ENCODE measurements at regions not wholly inside any gene's neighbourhood (a gene's known extent, or its start where the extent isn't known, plus 50 kb on each side); places are given as distances from the start of the nearest gene placed in this dataset.

DNA sequence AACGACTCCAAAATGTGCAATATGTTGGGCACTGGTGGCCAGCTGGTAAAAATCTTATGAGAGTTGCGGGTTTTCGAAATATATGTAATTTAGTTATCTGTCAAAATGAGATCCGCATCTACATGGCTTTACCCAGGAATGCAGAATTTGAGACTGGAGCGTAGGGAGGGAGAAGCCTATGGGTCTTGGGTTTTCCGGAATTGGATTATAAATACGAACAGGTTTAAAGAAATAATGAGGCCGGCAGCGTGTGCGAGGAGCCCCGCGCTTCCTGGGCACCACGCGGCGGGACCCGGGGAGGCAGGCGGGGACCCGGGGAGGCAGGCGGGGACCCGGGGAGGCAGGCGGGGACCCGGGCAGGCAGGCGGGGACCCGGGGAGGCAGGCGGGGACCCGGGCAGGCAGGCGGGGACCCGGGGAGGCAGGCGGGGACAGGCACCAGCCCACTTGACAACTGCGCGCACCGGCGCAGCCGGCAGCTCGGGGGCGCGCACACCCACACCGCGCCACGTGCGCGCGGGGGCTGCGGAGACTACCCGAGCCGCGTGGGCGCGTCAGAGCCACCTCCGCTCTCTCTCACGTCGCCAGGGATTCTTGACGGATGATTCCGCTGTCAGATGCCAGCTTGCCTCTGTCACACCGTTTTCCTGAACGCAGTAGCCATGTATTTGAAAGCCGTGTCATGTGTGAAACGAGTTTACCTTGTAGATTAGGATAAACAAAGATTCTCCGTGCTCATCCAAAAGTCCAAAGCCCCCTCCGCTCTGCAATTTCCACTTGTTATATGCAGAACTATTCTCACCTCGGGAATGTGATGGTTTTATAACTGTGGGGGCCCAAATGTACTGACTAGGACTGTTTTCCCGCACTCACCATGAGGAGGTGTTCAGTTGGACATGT is 54.3 kb upstream of the HNRNPU start (continued):
- no peak for TF ChIP-seq CHD1 (IDR thresholded peaks at IDR 0.05; ENCODE audit: low read depth, low read length)
- TF ChIP-seq, protein P1, sequence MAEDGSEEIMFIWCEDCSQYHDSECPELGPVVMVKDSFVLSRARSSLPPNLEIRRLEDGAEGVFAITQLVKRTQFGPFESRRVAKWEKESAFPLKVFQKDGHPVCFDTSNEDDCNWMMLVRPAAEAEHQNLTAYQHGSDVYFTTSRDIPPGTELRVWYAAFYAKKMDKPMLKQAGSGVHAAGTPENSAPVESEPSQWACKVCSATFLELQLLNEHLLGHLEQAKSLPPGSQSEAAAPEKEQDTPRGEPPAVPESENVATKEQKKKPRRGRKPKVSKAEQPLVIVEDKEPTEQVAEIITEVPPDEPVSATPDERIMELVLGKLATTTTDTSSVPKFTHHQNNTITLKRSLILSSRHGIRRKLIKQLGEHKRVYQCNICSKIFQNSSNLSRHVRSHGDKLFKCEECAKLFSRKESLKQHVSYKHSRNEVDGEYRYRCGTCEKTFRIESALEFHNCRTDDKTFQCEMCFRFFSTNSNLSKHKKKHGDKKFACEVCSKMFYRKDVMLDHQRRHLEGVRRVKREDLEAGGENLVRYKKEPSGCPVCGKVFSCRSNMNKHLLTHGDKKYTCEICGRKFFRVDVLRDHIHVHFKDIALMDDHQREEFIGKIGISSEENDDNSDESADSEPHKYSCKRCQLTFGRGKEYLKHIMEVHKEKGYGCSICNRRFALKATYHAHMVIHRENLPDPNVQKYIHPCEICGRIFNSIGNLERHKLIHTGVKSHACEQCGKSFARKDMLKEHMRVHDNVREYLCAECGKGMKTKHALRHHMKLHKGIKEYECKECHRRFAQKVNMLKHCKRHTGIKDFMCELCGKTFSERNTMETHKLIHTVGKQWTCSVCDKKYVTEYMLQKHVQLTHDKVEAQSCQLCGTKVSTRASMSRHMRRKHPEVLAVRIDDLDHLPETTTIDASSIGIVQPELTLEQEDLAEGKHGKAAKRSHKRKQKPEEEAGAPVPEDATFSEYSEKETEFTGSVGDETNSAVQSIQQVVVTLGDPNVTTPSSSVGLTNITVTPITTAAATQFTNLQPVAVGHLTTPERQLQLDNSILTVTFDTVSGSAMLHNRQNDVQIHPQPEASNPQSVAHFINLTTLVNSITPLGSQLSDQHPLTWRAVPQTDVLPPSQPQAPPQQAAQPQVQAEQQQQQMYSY (CRISPR knock-in tag; IDR thresholded peaks at IDR 0.05) = no peak
- no peak for TF ChIP-seq TCF7 (IDR thresholded peaks at IDR 0.05; ENCODE audit: borderline replicate concordance)
- TF ChIP-seq, protein P2, sequence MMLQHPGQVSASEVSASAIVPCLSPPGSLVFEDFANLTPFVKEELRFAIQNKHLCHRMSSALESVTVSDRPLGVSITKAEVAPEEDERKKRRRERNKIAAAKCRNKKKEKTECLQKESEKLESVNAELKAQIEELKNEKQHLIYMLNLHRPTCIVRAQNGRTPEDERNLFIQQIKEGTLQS (IDR thresholded peaks at IDR 0.05; ENCODE audit: borderline replicate concordance, extremely low read depth, low read depth, low read length) = no peak
- TF ChIP-seq GATAD2B (conservative IDR thresholded peaks at IDR 0.05; ENCODE audit: low read depth) = peak; percentile 70; the same call in 1 of the 2 replicates
- 0 out of 2 replicates have a peak, but pooled peaks have one; percentile 44 for TF ChIP-seq TCF12 (IDR thresholded peaks at IDR 0.05; ENCODE audit: low read depth, low read length)
- TF ChIP-seq, protein P3, sequence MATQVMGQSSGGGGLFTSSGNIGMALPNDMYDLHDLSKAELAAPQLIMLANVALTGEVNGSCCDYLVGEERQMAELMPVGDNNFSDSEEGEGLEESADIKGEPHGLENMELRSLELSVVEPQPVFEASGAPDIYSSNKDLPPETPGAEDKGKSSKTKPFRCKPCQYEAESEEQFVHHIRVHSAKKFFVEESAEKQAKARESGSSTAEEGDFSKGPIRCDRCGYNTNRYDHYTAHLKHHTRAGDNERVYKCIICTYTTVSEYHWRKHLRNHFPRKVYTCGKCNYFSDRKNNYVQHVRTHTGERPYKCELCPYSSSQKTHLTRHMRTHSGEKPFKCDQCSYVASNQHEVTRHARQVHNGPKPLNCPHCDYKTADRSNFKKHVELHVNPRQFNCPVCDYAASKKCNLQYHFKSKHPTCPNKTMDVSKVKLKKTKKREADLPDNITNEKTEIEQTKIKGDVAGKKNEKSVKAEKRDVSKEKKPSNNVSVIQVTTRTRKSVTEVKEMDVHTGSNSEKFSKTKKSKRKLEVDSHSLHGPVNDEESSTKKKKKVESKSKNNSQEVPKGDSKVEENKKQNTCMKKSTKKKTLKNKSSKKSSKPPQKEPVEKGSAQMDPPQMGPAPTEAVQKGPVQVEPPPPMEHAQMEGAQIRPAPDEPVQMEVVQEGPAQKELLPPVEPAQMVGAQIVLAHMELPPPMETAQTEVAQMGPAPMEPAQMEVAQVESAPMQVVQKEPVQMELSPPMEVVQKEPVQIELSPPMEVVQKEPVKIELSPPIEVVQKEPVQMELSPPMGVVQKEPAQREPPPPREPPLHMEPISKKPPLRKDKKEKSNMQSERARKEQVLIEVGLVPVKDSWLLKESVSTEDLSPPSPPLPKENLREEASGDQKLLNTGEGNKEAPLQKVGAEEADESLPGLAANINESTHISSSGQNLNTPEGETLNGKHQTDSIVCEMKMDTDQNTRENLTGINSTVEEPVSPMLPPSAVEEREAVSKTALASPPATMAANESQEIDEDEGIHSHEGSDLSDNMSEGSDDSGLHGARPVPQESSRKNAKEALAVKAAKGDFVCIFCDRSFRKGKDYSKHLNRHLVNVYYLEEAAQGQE (IDR thresholded peaks at IDR 0.05; ENCODE audit: low read depth, low read length) = no peak
- no peak for TF ChIP-seq RAD21 (IDR thresholded peaks at IDR 0.05; ENCODE audit: insufficient read depth, low read depth, low read length)
- TF ChIP-seq NR2C2 (IDR thresholded peaks at IDR 0.05; ENCODE audit: borderline replicate concordance, control insufficient read depth, insufficient read length, low read depth) = no peak
- peak; percentile 56; the same call in 1 of the 2 replicates for TF ChIP-seq LARP7 (IDR thresholded peaks at IDR 0.05)
- peak in 1 of 2 experiments; percentile 98; a peak in 2 of 3 replicates for TF ChIP-seq EGR1 (IDR thresholded peaks at IDR 0.05; ENCODE audit: borderline replicate concordance in 1 of 2, low read depth in 2 of 2, low read length in 2 of 2)
- TF ChIP-seq HSF1 (IDR thresholded peaks at IDR 0.05; ENCODE audit: low read depth, low read length) = no peak
- no peak for TF ChIP-seq RAD51 (IDR thresholded peaks at IDR 0.05)
- no peak for TF ChIP-seq RELA (IDR thresholded peaks at IDR 0.05; ENCODE audit: borderline replicate concordance, partially characterized antibody)
- TF ChIP-seq HCFC1 (IDR thresholded peaks at IDR 0.05; ENCODE audit: low read length) = no peak
- TF ChIP-seq BMI1 (IDR thresholded peaks at IDR 0.05; ENCODE audit: borderline replicate concordance) = no peak
- no peak for TF ChIP-seq ESRRA (IDR thresholded peaks at IDR 0.05; ENCODE audit: low read length)
- no peak for TF ChIP-seq CBX3 (IDR thresholded peaks at IDR 0.05; ENCODE audit: borderline replicate concordance, low read depth)
